ENCODE measurements at regions not wholly inside any gene's neighbourhood (a gene's known extent, or its start where the extent isn't known, plus 50 kb on each side); places are given as distances from the start of the nearest gene placed in this dataset.

- TF ChIP-seq POLR2A (IDR thresholded peaks at IDR 0.05; ENCODE audit: low read depth, low read length) = no peak
- no peak for TF ChIP-seq POLR2AphosphoS5 (IDR thresholded peaks at IDR 0.05; ENCODE audit: low read depth, low read length)
- no peak for TF ChIP-seq TAF1 (IDR thresholded peaks at IDR 0.05; ENCODE audit: borderline replicate concordance, low read depth, low read length)
These were observed 87.5 kb downstream of the CH25H start for GRCh38 chr10:89119651-89120050.
